NCI-H446 treated with DMSO at 0.1 percent for 48 hours (cell line): ENCODE measurements at regions not wholly inside any gene's neighbourhood (a gene's known extent, or its start where the extent isn't known, plus 50 kb on each side); places are given as distances from the start of the nearest gene placed in this dataset.

Source experiments
- DNase-seq: peaks from one replicate; lab custom pipeline; 2025; lab: John Stamatoyannopoulos, UW

DNA sequence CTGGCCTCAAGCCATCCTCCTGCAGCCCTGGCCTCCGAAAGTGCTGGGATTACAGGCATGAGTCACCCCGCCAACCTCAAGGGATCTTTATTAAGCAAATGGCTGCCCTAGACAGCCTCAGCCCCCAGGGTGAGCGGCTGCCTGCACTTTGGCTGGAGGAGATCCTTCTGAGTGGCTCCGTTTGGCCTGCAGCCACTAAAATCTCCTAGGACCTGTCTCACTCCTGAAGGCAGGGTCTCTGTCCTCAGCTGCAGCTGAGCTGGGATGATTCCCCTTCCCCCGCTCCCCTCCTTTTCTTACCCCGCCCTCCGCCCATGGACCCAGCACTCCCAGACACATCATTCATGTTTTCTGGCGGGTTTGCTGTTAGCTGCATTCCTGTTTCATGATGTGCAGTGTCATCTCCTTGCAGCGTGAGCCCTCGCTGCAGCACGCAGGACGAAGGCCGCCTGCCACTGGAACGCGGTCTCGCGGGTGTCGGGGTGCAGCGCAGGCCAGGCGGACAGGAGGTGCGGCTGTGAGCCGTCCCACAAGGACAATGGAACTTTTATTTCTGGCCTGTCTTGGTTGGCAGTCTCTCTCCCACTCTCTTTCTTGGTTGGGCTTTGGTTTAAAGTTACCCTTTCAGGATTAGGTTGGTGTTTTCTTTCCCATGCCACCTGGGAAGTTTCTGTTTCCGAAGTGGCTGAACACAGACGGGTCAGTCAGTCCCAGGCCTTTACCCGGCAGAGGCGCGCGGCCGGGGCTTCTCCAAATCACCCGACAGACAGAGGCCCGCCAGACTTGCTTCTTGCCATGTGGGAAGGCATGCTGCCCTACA lies 137.1 kb downstream of the FOXD1 start:
- peak; percentile 68 for DNase-seq

DNA sequence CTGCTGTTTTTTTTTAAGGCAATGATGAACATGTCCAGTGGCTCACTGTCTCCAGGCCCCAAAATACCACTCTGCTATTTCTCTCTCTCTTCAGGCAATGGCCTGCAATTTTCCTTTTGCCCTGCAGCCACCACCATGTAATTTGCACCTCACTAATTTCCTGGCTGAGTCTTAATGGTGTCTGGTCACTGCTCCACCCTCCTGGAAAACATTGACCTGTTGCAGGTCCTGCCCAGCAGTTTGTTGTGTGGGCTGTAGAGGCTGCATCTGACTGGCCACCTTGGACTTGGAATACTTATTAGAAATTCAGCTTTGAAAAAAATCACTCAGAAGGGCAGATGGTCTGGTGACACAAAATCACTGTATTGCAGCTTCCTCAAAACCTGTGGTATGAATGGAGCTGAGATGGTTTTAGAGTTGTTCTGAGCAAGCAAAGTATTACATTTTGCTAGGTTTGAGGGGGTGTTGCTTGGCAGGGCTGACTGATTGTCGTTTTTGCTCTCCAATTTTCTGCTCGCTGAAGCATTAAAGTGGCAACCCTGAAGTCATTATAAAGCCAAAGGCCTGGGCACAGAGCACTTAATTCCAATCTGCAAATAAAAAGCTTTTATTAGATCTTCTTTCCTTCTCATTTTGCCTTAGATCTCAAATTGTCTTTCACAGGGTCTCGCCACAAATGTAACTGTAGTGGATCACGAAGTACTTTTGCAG lies 134.8 kb downstream of the TMEM174 start:
- peak; percentile 40 for DNase-seq

DNA sequence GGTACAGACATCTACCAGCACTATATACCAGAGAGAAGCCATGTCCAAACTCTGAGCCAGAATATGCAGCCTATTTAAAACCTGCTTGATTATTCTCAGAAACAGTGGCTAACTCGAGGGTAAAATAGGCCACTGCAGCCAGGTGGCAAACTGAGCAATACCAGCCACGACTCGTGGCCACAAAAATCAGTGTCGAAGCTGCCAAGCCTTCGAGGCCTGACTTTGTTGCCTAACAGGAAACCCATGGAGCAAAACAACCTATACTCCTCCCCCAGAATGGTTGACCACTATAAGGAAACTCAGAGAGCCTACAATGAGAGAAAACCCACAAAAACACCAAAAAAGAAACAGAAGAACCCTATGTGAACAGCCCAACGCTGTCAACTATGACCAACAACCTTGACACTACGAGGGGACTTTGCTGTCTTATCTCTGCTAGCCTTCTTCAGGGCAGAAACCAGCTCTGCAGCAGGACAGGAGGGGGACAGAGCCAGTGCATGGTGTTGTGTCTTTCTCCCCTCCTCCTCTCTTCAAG lies 133.8 kb downstream of the TMEM174 start:
- DNase-seq, result no peak

DNA sequence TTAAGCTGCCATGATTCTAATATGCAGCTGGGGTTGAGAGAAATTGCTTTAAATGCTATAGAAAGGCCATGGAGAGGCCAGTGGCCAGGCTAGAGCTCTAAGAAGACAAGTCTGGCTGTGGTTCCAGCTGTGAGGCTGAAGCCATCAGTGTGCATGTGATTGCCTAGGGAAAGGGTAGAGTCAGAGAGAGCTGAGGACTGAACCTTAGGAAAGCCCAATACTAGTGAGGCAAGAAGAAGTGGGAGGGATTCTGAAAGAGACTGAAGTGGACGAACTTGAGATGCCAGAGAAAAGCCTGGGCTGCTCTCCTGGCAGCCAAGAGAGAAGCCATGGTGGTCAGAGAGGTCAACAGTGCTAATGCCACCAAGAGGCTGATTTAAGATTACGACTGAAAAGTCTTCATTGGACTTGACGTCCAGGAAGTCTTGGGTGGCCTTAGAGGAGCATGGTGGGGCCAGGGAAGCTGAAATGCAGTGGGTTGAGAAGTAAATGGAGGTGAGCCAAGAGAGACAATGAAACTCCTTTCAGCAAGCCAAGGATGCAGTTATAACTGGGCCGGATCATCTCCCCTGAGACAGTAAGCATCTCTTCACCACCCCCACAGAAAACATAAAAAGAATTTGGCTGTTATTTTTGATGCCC lies 133.2 kb downstream of the TMEM174 start:
- no peak for DNase-seq

DNA sequence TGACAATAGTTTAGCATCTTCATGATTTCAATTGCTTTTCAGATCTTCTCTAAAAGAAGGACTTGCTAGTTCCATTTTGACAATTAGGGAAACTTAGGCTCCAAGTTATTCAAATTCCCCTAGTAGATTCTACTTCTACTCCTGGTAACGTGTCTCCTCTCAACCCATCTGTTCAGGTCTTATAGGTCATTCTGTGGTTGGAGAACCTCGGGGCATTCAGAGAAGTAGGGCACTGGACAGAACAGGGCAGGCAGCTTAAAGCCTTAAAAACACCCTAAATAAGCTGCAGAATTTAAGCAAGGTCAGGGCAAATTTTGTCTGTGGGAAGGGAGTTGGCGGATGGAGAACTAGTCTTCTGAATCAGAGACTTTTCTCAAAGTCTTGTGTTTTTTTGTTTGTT lies 132.4 kb downstream of the TMEM174 start:
- no peak for DNase-seq

DNA sequence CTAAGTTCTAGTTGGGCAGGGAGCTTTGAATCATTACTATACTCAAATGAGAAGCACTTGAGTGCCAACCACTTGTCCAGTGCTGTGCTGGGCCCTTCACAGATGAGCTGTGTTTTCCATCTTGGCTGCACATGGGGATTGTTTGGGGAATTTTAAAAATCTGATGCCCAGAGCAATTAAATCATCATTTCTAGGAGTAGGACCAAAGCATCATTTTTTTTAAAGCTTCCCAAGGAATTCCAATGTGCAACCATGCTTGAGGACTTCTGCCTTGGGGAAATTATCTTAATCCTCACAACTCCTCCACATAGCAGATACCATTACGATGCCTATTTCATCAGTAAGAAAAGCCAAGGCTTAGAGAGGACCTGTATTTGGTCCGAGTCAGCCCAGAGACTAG lies 131.4 kb downstream of the TMEM174 start:
- DNase-seq, result no peak

DNA sequence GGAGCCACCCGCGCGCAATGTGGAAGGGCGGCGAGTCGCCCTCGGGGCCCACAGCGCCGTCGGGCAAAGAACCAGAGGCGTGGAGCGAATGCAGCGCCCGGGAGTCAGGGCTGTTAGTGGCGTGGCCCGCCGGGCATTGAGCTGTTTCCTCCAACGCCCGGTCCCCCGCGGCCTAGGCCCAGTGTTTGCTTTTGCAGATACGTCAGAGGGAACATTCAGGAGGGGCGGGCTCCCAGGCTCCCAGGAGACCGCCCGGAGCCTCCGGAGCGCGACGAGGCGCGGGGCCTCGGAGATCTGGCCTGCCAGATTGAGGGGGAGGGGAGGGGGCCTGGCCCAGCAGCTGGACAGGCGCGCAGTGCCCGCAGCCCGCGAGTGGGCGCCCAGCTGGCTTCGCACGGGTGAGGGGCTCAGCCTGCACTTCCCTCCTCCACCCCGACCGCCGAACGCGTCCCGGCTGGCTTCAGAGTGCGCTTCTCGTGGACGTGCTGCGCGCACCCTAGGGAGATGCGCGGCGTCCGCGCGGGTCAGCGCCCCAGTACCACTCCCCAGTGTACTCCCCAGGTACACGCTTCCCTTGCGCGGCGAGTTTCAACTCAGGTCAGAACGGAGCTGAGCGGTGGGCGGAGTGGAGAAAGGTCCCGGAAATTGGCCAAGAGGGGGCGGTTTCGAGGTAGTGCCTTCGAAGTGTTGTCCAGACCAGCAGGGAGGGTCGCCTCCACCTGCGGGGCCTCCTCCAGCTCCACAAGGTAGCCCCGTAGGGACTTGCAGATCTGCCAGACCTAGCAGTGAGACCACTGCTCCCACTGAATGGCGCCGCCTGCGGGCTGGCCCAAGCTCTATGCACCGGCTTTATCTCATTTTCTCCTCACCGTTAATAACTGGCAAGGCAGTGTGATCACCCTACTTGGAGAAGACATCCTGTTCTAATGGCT lies 130.4 kb downstream of the TMEM174 start:
- DNase-seq, result no peak

DNA sequence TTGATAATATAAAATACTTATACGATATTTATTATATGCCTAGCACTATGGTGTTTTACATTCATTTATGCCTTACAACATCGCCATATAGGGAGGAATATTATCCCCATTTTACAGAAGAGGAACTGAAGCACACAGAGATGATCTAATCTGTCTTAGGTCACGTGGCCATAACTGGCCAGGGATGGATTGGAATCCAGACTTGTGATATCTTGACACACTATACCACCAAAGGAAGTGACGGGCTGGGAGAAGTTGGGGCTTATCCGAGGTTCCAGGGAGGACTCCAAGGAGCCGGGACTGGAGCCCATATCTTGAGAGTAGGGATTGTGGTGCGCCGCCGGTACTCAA lies 129.8 kb downstream of the TMEM174 start:
- no peak for DNase-seq

DNA sequence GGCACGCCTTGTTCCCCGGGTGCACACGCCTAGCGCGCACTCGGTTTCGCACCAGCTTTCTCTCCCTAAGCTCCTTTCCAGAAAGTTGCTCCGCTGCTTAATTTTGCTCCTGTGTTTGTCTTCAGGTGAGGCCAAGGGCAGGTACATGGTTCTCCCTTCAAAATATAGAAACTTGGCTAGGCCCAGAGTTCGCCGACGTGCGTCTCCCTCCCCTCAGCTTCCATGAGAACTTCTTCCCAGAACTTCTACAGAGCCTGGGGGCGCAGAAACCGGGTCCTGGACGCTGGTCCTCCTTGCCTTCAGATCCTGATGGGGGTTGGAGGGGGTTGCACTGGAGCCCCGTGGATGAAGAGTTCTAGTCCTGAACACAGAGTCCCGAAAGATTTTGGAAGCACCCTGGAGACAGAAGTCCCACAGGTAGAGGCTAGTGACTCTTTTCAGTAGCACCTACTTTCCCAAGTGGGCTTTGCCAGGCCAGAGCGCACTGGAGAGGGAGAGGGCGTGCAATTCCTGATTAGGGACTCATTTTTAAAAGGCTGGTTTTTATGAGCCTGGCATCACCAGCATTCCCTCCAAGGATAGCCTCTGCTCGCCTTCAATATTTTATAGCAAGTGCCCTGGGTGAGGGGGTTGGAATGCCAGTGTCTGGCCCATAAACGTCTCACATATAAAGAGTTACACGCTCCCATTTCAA lies 128.4 kb downstream of the TMEM174 start:
- DNase-seq, result no peak

DNA sequence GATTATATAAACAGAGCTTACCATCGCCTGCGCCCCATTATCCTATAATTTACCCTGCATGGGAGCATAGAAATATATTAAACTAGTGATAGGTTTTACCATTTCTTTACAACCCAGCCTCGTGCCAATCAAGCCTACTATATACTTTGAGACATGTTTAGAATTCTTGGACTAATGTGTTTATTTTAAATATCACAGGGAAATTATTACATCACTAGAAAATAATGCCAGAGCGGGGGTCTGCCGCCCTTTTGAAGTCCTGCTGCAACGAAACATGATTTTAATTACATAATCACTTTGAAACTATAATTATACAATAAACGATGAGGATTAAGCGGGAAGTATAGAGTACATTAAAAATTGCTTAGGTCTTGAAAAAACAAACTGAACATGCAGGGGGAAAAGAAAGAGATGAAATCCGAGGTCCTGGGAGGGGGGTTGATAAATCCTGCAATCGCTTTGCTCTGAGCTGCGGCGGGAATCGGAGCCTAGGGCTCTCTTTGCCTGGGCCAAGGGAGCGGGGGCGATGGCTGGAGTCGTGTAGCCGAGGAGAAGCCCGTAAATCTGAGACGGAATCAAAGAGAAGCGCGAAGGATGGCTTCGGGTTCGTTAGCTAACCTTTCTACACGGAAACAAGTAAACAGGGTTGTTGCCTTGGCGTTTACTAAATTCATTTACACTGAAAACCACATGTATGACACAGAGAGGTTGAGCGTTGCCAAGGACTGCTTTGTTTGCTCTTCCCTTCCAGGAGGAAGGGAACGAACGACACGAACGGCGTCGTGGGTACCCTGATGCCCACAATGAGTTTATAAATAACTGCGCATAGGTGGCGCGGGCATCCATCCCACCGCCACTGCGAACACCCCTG lies 127.6 kb downstream of the TMEM174 start:
- no peak for DNase-seq

DNA sequence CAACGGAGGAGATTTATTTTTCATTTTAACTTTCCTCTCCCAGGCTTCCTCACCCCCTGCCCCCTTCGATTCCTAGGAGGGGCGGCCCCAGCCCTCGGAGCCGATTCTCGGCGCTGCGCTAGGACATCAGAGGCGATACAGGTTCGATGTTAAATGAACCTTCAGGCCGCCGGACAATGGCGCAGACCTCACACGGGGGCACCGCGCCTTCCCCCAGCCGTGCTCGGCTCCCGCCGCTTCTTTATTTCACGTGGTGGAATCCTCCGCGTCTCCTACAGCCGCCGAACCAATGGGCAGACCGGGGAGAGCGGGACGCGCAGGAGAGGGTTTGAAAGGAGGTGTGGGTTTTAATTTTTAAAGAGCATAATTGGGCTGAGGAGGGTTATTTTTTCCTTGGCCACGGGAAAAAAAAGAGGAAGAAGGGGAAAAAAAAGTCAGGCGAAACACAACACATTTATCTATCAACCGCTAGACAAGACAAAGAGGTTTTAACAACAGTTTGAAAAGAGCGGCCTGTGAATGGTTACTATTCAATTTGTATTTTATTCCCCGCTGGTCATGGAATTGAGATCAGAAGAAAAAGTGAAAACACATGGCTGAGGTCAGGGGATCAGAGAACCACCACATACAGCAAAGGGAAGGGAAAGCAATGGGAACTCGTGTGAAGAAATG lies 126.8 kb downstream of the TMEM174 start:
- no peak for DNase-seq

DNA sequence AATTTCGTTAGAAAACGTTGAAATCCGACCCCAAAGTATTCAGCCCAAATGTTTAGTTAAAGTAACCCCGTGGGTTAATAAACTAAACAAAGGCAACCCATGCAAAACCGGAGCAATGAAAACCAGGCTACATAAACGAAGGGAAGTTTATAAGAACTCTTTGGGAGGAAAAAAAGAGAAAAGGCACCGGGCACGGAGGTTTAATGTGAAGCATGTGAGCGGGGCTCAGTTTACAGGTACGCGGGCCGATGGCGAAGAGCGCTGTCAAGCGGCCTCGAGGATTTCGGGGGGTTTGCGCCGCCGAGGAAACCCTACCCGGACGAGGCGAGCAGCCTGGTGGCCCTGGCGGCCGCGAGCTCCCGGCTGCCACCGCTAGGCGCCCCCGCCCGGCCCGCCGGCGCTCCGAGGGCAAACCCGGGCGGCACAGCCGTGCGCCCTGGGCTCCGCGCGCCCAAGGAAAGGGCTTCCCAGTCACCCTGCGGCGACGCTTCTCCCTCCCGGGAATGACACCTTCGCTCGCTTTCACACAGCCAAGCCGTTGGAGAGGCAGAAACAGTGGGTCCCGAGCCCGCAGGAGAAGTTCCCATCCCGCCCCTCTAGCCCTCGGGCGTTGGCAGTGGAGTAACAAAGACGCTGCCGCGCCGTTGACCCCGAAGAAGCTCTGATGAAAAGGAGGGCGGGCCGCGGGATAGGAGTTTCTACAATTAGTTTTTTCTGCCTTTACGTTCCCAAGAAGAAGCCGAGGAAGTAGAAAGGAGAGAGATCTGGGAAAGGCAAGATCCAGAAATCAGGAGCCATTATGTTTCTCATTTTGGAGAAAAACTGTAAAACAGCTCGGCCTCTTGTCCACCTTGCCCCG lies 126.0 kb downstream of the TMEM174 start:
- DNase-seq, result no peak

DNA sequence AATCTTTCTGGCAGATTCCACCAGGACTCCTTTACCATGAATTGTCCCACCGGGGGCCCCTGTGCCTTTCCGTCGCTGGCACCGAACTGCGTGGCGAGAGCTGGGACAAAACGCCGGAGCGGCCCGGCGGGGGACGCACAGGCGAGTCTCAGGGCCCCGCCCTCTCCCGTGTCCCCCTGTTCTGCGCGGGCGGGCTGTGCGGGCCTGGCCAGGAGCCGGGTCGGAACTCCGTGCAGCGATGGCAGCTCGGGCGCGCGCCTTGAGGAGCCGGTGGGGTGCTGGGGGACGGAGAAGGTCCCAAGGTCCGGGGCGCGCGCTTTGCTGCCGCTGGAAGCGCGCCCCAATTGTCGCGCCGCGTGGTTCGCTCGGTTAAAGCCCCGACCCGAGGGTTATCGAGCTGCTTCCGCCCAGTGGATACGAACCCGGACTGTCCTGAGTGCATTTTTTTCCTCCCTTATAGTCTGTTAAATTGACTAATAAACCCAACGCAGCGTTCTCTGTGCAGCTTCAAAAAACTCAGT lies 125.3 kb downstream of the TMEM174 start:
- DNase-seq, result no peak

DNA sequence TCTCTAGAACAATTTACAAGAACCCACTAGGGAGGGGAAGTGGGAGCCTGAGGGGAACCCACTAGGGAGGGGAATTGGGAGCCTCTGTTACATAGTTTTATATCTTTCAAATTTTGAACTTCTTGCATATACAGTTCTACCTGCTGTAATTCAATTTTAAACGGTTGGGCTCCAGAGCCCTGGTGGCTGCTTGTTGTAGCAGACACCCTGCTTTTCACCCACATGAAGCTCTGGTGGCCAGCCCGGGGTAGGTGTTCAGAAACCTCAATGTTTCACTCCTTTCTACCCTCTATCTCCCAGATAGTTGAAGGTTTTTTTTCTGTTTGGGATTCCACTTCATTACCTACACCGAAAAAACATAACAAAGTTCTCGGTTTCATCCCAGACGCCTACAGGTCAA lies 124.4 kb downstream of the TMEM174 start:
- no peak for DNase-seq

DNA sequence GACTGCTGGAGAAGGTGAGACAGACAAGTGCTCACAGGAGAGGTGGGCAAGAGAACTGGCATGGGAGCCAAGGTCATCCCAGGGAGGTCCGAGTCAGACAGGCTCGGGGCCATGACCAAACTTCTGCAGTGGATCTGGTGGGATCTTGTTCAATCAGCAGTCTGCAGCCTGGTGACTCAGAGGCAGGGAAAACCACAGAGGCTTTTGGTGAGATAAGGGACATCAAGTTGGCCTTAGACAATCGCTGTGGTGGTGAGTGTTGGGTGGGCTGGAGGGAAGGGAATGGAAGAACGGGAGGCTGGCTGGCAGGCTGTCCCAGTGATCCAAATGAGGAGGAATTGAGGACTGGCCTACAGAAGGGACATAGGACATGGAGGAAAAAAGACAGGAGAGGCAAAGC lies 123.8 kb downstream of the TMEM174 start:
- no peak for DNase-seq

DNA sequence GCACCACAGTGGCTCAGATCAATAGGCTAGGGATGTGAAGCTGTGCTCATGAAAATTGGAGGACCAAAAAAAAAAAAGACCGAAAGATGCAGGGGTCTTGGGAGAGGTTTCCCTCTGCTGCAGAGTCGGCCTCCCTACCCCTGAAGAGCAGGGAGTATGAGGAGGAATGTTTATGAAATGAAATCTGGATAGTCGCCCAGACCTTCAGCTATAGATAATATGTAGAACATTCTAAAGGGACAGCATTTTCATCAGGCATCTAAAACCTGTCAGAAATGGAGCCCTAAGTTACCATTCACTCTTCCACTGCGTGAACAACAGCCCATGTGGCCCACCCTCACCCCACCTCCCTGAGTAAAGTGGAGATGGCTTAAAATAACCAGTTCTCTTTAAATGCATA lies 122.9 kb downstream of the TMEM174 start:
- no peak for DNase-seq

DNA sequence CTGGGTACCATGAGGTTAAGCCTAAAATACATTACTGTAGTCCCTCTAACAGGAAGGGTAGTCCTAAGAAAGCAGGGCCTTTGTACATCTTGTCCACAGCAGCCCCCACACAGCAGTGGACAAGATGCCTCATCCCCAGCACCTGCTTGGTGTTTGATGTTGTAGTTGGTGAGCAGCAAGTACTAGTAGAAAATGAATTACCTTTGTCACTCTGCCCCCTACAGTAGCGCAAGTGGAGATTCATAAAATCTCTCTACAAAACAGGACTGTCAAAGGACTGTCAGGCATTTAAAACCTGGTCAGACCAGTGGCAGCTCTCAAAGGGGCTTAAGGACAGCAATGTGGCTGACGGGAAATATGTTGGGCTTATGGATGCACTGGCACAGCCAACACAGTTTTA lies 122.5 kb downstream of the TMEM174 start:
- DNase-seq, result no peak

DNA sequence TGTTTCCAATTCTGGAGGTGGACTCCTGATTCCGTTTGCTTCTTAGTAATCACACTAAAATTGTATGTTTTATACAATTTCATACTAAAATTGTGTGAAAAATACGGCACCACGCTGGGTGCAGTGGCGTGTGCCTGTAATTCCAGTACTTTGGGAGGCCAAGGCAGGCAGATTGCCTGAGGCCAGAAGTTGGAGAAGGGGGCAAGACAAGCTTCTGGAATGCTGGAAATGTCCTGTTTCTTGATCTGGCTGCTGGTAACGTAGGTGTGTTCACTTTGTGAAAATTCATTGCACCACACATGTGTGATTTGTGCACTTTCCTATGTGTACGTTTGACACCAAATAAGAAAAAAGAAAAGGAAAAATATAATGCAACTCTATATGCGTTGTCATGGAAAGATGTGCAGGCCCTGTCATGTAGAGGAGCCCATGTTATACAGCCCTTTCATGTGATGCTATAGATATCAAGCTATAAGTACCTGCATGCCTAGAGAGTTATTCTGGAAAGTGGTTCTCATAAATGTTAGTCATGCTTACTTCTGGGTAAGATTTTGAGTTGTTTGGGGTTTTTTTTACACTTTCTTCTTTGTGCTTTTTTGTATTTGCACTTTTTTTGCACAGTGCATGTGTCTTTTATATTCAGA lies 119.9 kb downstream of the TMEM174 start:
- DNase-seq, result no peak
